GM12878 (cell line): ENCODE measurements at regions not wholly inside any gene's neighbourhood (a gene's known extent, or its start where the extent isn't known, plus 50 kb on each side); places are given as distances from the start of the nearest gene placed in this dataset.
A peak's percentile ranks its signal among the peaks of the same experiment; 100 is the strongest.

Experiments
- ATF7 ChIP-seq: fragments of 450-650 bp; IDR thresholded peaks from 2 replicates; pipeline ENCODE4 v1.6.1; 2016; ENCODE audit warnings: low read depth, mild to moderate bottlenecking
- BCL11A ChIP-seq: IDR thresholded peaks from 2 replicates; pipeline ENCODE4 v1.6.1; 2011; ENCODE audit warnings: low read depth, low read length
- BHLHE40 ChIP-seq, 2 experiments: fragments of 450-650 bp in 1 of 2; IDR thresholded peaks; 2 replicates each; pipeline ENCODE4 v1.6.1; 2011 to 2017; ENCODE audit warnings: low read depth in 2 of 2, borderline replicate concordance in 1 of 2, improper control_type of control experiment in 1 of 2, low read length in 1 of 2, mild to moderate bottlenecking in 1 of 2
- BMI1 ChIP-seq: fragments of 450-650 bp; IDR thresholded peaks from 2 replicates; pipeline ENCODE4 v1.6.1; 2016; ENCODE audit warnings: mild to moderate bottlenecking, moderate library complexity, borderline replicate concordance
- CHD4 ChIP-seq: fragments of 200-600 bp; sonication (generic); IDR thresholded peaks from 2 replicates; pipeline ENCODE4 v1.6.1; 2016; ENCODE audit warnings: mild to moderate bottlenecking
- EP300 ChIP-seq, 2 experiments: fragments of 150-350 bp in 1 of 2; IDR thresholded peaks; 2 replicates each; pipeline ENCODE4 v1.6.1; 2011 to 2012; ENCODE audit warnings: low read depth in 2 of 2, low read length in 2 of 2, borderline replicate concordance in 1 of 2, improper control_type of control experiment in 1 of 2, inconsistent platforms in 1 of 2; ENCODE audit not compliant: control insufficient read depth in 1 of 2
- ETV6 ChIP-seq, 2 experiments: fragments of 450-650 bp in 1 of 2; IDR thresholded peaks in 1 of 2; conservative IDR thresholded peaks in 1 of 2; 2 replicates each; pipeline ENCODE4 v1.6.1; 2014; ENCODE audit warnings: antibody characterized with exemption in 1 of 2, borderline replicate concordance in 1 of 2, low read depth in 1 of 2, mild to moderate bottlenecking in 1 of 2, moderate library complexity in 1 of 2
- IKZF1 ChIP-seq: fragments of 450-650 bp; conservative IDR thresholded peaks from 2 replicates; pipeline ENCODE4 v1.6.1; 2017; ENCODE audit warnings: antibody characterized with exemption, mild to moderate bottlenecking
- IKZF2 ChIP-seq, 2 experiments: fragments of 450-650 bp; IDR thresholded peaks; 2 replicates each; pipeline ENCODE4 v1.6.1; 2017; ENCODE audit warnings: mild to moderate bottlenecking in 2 of 2, moderate library complexity in 2 of 2
- MEF2B ChIP-seq: fragments of 450-650 bp; IDR thresholded peaks from 2 replicates; pipeline ENCODE4 v1.6.1; 2018; ENCODE audit warnings: mild to moderate bottlenecking, moderate library complexity; ENCODE audit not compliant: partially characterized antibody, poor library complexity, severe bottlenecking
- MTA2 ChIP-seq: fragments of 450-650 bp; IDR thresholded peaks from 2 replicates; pipeline ENCODE4 v1.6.1; 2016; ENCODE audit warnings: low read depth, mild to moderate bottlenecking, moderate library complexity
- MTA3 ChIP-seq: IDR thresholded peaks from 2 replicates; pipeline ENCODE4 v1.6.1; 2012; ENCODE audit warnings: low read length, inconsistent platforms, borderline replicate concordance
- MXI1 ChIP-seq: fragments of 150-350 bp; IDR thresholded peaks from 2 replicates; pipeline ENCODE4 v1.6.1; 2011; ENCODE audit warnings: low read depth, mild to moderate bottlenecking, inconsistent platforms, low read length, improper control_type of control experiment
- MYC ChIP-seq: IDR thresholded peaks from 2 replicates; pipeline ENCODE4 v1.6.1; 2011; ENCODE audit warnings: mild to moderate bottlenecking, low read length, moderate library complexity, inconsistent platforms; ENCODE audit not compliant: insufficient read depth, insufficient replicate concordance, insufficient read length, severe bottlenecking
- NFIC ChIP-seq: IDR thresholded peaks from 2 replicates; pipeline ENCODE4 v1.6.1; 2012; ENCODE audit warnings: low read depth, mild to moderate bottlenecking, inconsistent platforms, low read length, moderate library complexity
- NFXL1 ChIP-seq: fragments of 450-650 bp; IDR thresholded peaks from 2 replicates; pipeline ENCODE4 v1.6.1; 2017; ENCODE audit warnings: antibody characterized with exemption, mild to moderate bottlenecking, borderline replicate concordance
- NFYB ChIP-seq: IDR thresholded peaks from 2 replicates; pipeline ENCODE4 v1.6.1; 2011; ENCODE audit warnings: low read depth, mild to moderate bottlenecking, low read length, improper control_type of control experiment, moderate library complexity; ENCODE audit not compliant: insufficient read depth
- NR2C1 ChIP-seq: fragments of 450-650 bp; IDR thresholded peaks from 2 replicates; pipeline ENCODE4 v1.6.1; 2017; ENCODE audit warnings: antibody characterized with exemption, mild to moderate bottlenecking, moderate library complexity
- RBBP5 ChIP-seq: fragments of 200-600 bp; sonication (generic); conservative IDR thresholded peaks from 2 replicates; pipeline ENCODE4 v1.6.1; 2016
- SIN3A ChIP-seq: IDR thresholded peaks from 2 replicates; pipeline ENCODE4 v1.6.1; 2012; ENCODE audit warnings: low read depth, low read length, improper control_type of control experiment
- SMARCA5 ChIP-seq: fragments of 450-650 bp; IDR thresholded peaks from 2 replicates; pipeline ENCODE4 v1.6.1; 2017; ENCODE audit warnings: mild to moderate bottlenecking
- SP1 ChIP-seq: IDR thresholded peaks from one replicate; pipeline ENCODE4 v1.6.1; 2011; ENCODE audit warnings: low read depth, low read length
- SRF ChIP-seq, 2 experiments: IDR thresholded peaks; 2 replicates each; pipeline ENCODE4 v1.6.1; 2011; ENCODE audit warnings: low read depth in 2 of 2, low read length in 2 of 2, mild to moderate bottlenecking in 1 of 2, moderate library complexity in 1 of 2
- STAT1 ChIP-seq: fragments of 450-650 bp; conservative IDR thresholded peaks from 2 replicates; pipeline ENCODE4 v1.6.1; 2014; ENCODE audit warnings: antibody characterized with exemption, mild to moderate bottlenecking
- TCF12 ChIP-seq: IDR thresholded peaks from 2 replicates; pipeline ENCODE4 v1.6.1; 2011; ENCODE audit warnings: low read depth, mild to moderate bottlenecking, low read length
- YY1 ChIP-seq: IDR thresholded peaks from 2 replicates; pipeline ENCODE4 v1.6.1; 2011; ENCODE audit warnings: low read depth, mild to moderate bottlenecking, low read length
- ZNF217 ChIP-seq: fragments of 450-650 bp; IDR thresholded peaks from 2 replicates; pipeline ENCODE4 v1.6.1; 2017; ENCODE audit warnings: antibody characterized with exemption, mild to moderate bottlenecking
- TF ChIP-seq, protein P1 (sequence below): fragments of 450-650 bp; IDR thresholded peaks from 2 replicates; pipeline ENCODE4 v1.6.1; 2017; ENCODE audit warnings: mild to moderate bottlenecking, low read depth, inconsistent platforms; ENCODE audit not compliant: poor library complexity, severe bottlenecking
- TF ChIP-seq, protein P2 (sequence below): IDR thresholded peaks from 2 replicates; pipeline ENCODE4 v1.6.1; 2012; ENCODE audit warnings: low read length, inconsistent platforms
- TF ChIP-seq, protein P3 (sequence below): fragments of 450-650 bp; IDR thresholded peaks from 2 replicates; pipeline ENCODE4 v1.6.1; 2014; ENCODE audit warnings: mild to moderate bottlenecking

DNA sequence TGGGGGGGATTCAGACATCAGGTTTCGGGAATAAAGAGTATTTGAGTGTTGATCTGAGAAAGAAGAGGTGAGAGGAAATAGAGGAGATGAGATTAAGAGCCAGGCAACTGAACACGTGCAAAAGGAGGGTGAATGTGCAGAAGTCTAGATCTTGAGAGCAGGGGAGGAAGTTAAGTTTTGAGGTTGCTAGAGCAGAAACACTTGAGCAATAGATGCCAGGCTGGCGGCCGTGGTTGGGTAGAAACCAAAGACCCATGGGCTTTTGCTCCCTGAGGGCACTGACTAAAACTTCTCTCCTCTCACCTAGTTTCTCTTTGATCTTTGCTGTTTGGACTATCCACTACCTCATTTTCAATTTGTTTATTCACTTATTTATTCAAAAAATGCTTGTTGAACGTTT lies 116.0 kb downstream of the CDC42EP3 start (continued):
- TF ChIP-seq IKZF1 (no peak), EP300 (IDR thresholded peaks at IDR 0.05; ENCODE audit: borderline replicate concordance in 1 of 2, control insufficient read depth in 1 of 2, low read depth in 2 of 2, low read length in 2 of 2) (no peak), MYC (no peak), YY1 (no peak), NFXL1 (no peak), SMARCA5 (no peak), IKZF2 (IDR thresholded peaks at IDR 0.05) (no peak), SRF (IDR thresholded peaks at IDR 0.05; ENCODE audit: low read depth in 2 of 2, low read length in 2 of 2) (no peak), ETV6 (conservative IDR thresholded peaks at IDR 0.05 in 1 of 2, IDR thresholded peaks at IDR 0.05 in 1 of 2; ENCODE audit: borderline replicate concordance in 1 of 2, low read depth in 1 of 2) (no peak), SIN3A (no peak), SP1 (no peak), NR2C1 (no peak), BCL11A (no peak), TCF12 (no peak), RBBP5 (no peak), MEF2B (peak; percentile 76), CHD4 (no peak), ATF7 (no peak), MTA3 (no peak), STAT1 (no peak), MXI1 (no peak), ZNF217 (no peak), NFIC (peak; percentile 31; the same call in 1 of the 2 replicates), NFYB (0 out of 2 replicates have a peak, but pooled peaks have one; percentile 31), BMI1 (no peak), MTA2 (no peak), BHLHE40 (IDR thresholded peaks at IDR 0.05; ENCODE audit: borderline replicate concordance in 1 of 2, low read depth in 2 of 2, low read length in 1 of 2) (peak; percentile 53 to 55; a peak in 1 of 4 replicates)
- TF ChIP-seq, protein P1, sequence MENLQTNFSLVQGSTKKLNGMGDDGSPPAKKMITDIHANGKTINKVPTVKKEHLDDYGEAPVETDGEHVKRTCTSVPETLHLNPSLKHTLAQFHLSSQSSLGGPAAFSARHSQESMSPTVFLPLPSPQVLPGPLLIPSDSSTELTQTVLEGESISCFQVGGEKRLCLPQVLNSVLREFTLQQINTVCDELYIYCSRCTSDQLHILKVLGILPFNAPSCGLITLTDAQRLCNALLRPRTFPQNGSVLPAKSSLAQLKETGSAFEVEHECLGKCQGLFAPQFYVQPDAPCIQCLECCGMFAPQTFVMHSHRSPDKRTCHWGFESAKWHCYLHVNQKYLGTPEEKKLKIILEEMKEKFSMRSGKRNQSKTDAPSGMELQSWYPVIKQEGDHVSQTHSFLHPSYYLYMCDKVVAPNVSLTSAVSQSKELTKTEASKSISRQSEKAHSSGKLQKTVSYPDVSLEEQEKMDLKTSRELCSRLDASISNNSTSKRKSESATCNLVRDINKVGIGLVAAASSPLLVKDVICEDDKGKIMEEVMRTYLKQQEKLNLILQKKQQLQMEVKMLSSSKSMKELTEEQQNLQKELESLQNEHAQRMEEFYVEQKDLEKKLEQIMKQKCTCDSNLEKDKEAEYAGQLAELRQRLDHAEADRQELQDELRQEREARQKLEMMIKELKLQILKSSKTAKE = no peak
- TF ChIP-seq, protein P2, sequence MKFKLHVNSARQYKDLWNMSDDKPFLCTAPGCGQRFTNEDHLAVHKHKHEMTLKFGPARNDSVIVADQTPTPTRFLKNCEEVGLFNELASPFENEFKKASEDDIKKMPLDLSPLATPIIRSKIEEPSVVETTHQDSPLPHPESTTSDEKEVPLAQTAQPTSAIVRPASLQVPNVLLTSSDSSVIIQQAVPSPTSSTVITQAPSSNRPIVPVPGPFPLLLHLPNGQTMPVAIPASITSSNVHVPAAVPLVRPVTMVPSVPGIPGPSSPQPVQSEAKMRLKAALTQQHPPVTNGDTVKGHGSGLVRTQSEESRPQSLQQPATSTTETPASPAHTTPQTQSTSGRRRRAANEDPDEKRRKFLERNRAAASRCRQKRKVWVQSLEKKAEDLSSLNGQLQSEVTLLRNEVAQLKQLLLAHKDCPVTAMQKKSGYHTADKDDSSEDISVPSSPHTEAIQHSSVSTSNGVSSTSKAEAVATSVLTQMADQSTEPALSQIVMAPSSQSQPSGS = no peak
- TF ChIP-seq, protein P3, sequence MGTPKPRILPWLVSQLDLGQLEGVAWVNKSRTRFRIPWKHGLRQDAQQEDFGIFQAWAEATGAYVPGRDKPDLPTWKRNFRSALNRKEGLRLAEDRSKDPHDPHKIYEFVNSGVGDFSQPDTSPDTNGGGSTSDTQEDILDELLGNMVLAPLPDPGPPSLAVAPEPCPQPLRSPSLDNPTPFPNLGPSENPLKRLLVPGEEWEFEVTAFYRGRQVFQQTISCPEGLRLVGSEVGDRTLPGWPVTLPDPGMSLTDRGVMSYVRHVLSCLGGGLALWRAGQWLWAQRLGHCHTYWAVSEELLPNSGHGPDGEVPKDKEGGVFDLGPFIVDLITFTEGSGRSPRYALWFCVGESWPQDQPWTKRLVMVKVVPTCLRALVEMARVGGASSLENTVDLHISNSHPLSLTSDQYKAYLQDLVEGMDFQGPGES = no peak
